ENCODE measurements at regions not wholly inside any gene's neighbourhood (a gene's known extent, or its start where the extent isn't known, plus 50 kb on each side); places are given as distances from the start of the nearest gene placed in this dataset.

DNA sequence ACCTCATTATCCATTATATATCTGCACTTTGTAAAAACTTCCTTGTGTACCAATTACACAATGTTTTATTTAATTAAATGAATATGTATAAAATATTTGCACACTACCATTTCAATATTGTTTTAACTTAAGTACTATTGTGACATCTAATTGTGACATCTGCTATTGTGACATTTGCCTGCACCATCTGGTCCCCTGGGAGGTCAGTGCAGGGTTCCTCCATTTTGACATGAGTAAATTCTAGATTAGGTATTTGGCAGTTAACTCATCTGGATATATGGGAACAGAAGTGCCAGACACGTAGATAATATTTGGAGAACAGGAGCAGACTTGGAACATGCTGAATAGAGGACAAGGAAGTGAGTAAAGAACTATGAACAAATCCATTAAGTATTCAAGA is 332.1 kb downstream of the VGLL3 start:
- no peak overlapping the region for H3K4me3 ChIP-seq
- no peak for DNase-seq
- H3K27me3 ChIP-seq = no peaks in the 10 kb centered on the region
- H3K36me3 ChIP-seq = no peaks in the 10 kb centered on the region
- no peaks in the 10 kb centered on the region for H3K9me3 ChIP-seq

- no peak overlapping the region for H3K4me3 ChIP-seq
- no peak for DNase-seq
- H3K27me3 ChIP-seq = no peaks in the 10 kb centered on the region
- H3K9me3 ChIP-seq = no peaks in the 10 kb centered on the region
- H3K36me3 ChIP-seq = no peaks in the 10 kb centered on the region
Measured at GRCh38 chr3:86654806-86655460, 336.0 kb downstream of the VGLL3 start.

- no peaks in the 10 kb centered on the region for H3K9me3 ChIP-seq
- DNase-seq = no peak
- H3K36me3 ChIP-seq = no peaks in the 10 kb centered on the region
- H3K4me3 ChIP-seq = no peak overlapping the region
- H3K27me3 ChIP-seq = no peaks in the 10 kb centered on the region
Measured at GRCh38 chr3:86653661-86654205, 337.2 kb downstream of the VGLL3 start.

- no peak overlapping the region for H3K4me3 ChIP-seq
- H3K36me3 ChIP-seq = no peaks in the 10 kb centered on the region
- no peaks in the 10 kb centered on the region for H3K9me3 ChIP-seq
- DNase-seq = no peak
- no peaks in the 10 kb centered on the region for H3K27me3 ChIP-seq
Measured at GRCh38 chr3:86648087-86648486, 342.9 kb downstream of the VGLL3 start.

GRCh38 chr3:86645756-86646155 is 345.2 kb downstream of the VGLL3 start:
- DNase-seq = no peak
- H3K36me3 ChIP-seq = no peaks in the 10 kb centered on the region
- H3K9me3 ChIP-seq = no peaks in the 10 kb centered on the region
- H3K27me3 ChIP-seq = no peaks in the 10 kb centered on the region
- H3K4me3 ChIP-seq = no peak overlapping the region

GRCh38 chr3:86634361-86634760 is 356.6 kb downstream of the VGLL3 start:
- no peaks in the 10 kb centered on the region for H3K36me3 ChIP-seq
- H3K27me3 ChIP-seq = no peaks in the 10 kb centered on the region
- no peaks in the 10 kb centered on the region for H3K9me3 ChIP-seq
- H3K4me3 ChIP-seq = no peak overlapping the region
- DNase-seq = no peak

DNA sequence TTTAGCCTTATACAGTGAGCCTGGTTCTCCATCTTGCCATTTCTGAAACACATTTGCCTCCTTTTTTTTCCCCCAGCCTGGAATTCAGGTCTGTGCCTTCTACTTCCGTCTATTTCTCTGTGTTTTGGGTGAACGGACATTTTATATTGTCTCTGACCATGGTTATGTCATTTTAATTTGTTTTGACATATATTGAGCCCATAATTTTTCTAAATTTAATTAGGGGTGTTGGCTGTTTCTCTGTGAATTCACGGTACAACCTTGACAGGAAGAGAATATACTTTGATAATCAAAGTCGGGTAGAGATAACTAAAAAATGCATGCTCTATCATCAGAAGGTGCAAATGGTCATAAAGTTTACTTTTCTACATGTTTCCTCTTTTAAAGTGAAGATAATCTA is 361.4 kb downstream of the VGLL3 start:
- Histone ChIP-seq H3K27me3 (no peaks in the 10 kb centered on the region), H3K36me3 (no peaks in the 10 kb centered on the region), H3K9me3 (no peaks in the 10 kb centered on the region), H3K4me3 (no peak overlapping the region)
- DNase-seq = no peak

DNA sequence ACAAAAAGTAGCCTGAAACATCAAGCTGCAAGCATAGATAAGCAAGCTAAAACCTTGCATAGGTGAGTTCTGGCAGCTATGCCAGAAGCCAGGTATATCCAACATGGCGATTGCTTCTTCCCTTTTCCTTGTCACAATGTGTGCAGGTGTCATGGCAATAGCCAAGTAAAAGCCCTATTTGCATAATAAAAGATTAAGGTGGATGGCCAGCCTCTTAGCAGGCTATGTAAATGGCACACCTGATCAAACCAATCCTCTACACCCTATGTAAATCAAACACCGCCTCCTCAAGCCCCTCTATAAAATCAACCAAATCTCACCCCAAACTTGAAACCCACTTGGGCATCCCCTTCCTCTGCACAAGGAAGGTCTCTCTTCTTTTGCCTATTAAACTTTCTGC is 366.8 kb downstream of the VGLL3 start:
- no peak overlapping the region for H3K4me3 ChIP-seq
- no peak for DNase-seq
- H3K9me3 ChIP-seq = no peaks in the 10 kb centered on the region
- H3K27me3 ChIP-seq = no peaks in the 10 kb centered on the region
- no peaks in the 10 kb centered on the region for H3K36me3 ChIP-seq

DNA sequence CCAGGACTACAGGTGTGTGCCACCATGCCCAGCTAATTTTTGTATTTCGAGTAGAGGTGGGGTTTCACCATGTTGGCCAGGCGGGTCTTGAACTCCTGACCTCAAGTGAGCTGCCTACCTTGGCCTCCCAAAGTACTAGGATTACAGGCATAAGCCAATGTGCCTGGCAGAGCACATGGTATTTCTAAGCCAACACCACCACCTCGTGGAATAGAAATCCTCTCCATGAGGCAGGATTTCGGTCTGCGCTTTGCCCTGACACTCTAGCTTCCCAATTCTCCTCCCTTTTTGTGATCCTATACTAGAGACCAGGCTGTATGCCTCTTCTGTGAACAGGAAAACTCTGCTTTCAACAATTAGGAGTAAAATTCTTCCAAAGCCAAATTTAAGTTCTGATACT is 372.2 kb downstream of the VGLL3 start:
- Histone ChIP-seq H3K9me3 (no peaks in the 10 kb centered on the region), H3K36me3 (no peaks in the 10 kb centered on the region)
- DNase-seq = no peak

DNA sequence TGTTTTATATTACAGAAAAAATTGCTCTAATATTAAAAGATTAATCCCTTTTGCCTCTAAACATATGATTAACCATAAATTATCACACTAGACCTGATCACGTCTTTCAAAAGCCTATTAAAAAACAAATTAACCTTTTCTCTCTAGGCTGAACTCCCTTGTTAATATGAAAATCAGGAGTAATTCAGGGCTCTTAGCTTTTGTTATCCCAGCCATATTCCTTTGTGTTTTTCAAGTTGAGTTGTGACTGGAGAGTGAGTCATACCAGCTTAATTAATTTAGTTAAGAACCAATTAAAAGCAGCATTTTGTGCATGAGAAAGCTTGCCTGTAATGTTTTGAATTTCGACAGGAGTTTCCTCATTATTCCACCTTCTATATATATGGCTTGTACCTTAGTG is 385.8 kb downstream of the VGLL3 start:
- DNase-seq = no peak
- H3K4me3 ChIP-seq = no peak overlapping the region
- no peaks in the 10 kb centered on the region for H3K9me3 ChIP-seq
- H3K36me3 ChIP-seq = no peaks in the 10 kb centered on the region
- H3K27me3 ChIP-seq = no peaks in the 10 kb centered on the region

More for the DNA sequence above, 372.2 kb downstream of the VGLL3 start:
- Histone ChIP-seq H3K27me3 (no peaks in the 10 kb centered on the region), H3K4me3 (no peak overlapping the region)

- no peak overlapping the region for H3K4me3 ChIP-seq
- H3K36me3 ChIP-seq = no peaks in the 10 kb centered on the region
- H3K27me3 ChIP-seq = no peaks in the 10 kb centered on the region
- H3K9me3 ChIP-seq = no peaks in the 10 kb centered on the region
- no peak for DNase-seq
Measured at GRCh38 chr3:86595696-86596095, 395.3 kb downstream of the VGLL3 start.

GRCh38 chr3:86594838-86595237 is 396.1 kb downstream of the VGLL3 start:
- Histone ChIP-seq H3K4me3 (no peak overlapping the region), H3K9me3 (no peaks in the 10 kb centered on the region), H3K36me3 (no peaks in the 10 kb centered on the region), H3K27me3 (no peaks in the 10 kb centered on the region)
- DNase-seq = no peak

GRCh38 chr3:86578071-86578470 is 412.9 kb downstream of the VGLL3 start:
- H3K4me3 ChIP-seq = no peak overlapping the region
- no peaks in the 10 kb centered on the region for H3K36me3 ChIP-seq
- no peak for DNase-seq
- H3K9me3 ChIP-seq = no peaks in the 10 kb centered on the region
- no peaks in the 10 kb centered on the region for H3K27me3 ChIP-seq

DNA sequence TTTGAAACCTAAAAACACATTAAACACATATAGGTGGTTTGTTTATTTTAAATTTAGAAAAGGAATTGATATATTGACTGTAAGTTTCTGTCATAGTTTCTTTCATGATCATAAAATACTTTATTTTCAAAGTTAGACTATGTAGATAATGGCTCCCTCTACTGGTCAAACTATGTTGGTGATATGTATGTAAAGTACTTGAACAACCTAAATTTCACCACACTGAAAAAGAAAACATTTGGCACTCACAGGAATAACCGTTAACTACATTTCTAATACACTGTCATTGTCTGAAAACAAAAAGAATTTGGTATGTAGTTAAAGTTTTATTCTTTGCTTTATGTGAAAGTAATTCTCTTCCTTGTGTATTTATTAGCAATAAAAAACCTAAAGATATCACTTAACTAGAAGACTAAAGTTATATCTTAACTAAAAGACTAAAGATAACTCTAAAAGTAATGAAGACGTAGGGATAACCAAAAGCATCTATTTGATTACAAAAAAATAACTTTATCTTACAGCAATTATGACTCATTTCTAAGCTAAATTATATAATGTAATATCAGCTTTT is 427.5 kb downstream of the VGLL3 start:
- no peaks in the 10 kb centered on the region for H3K36me3 ChIP-seq
- no peak for DNase-seq
- H3K4me3 ChIP-seq = no peak overlapping the region
- H3K27me3 ChIP-seq = no peaks in the 10 kb centered on the region
- no peaks in the 10 kb centered on the region for H3K9me3 ChIP-seq

GRCh38 chr3:86562090-86562489 is 428.9 kb downstream of the VGLL3 start:
- no peak for DNase-seq

GRCh38 chr3:86561215-86561614 is 429.7 kb downstream of the VGLL3 start:
- no peak for DNase-seq
- H3K4me3 ChIP-seq = no peak overlapping the region
- no peaks in the 10 kb centered on the region for H3K9me3 ChIP-seq
- H3K27me3 ChIP-seq = no peaks in the 10 kb centered on the region
- H3K36me3 ChIP-seq = no peaks in the 10 kb centered on the region

More at GRCh38 chr3:86562090-86562489, 428.9 kb downstream of the VGLL3 start:
- H3K4me3 ChIP-seq = no peak overlapping the region
- no peaks in the 10 kb centered on the region for H3K9me3 ChIP-seq
- H3K27me3 ChIP-seq = no peaks in the 10 kb centered on the region
- H3K36me3 ChIP-seq = no peaks in the 10 kb centered on the region

GRCh38 chr3:86554383-86554782 is 436.6 kb downstream of the VGLL3 start:
- H3K27me3 ChIP-seq = no peaks in the 10 kb centered on the region
- H3K9me3 ChIP-seq = no peaks in the 10 kb centered on the region
- DNase-seq = no peak
- H3K36me3 ChIP-seq = no peaks in the 10 kb centered on the region
- no peak overlapping the region for H3K4me3 ChIP-seq

DNA sequence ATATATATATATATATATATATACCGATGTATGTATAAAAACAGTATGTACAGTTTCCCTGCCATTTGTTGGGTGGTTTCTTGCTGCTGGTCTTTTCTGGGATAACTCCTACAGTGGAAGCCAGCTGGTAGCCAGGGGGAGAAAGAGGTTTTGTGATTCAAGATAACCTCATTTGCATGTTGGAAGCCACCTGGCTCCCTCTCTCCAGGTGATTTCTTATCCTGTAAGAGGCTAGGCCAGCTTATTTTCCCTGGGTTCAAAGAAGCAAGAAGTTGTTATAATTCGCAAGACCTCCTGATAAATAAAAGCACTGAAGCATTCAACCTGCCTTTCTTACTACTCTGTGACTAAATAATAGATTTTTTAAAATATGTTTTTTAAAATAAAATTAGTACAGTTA is 443.3 kb downstream of the VGLL3 start:
- H3K27me3 ChIP-seq = no peaks in the 10 kb centered on the region
- no peak for DNase-seq
- no peaks in the 10 kb centered on the region for H3K36me3 ChIP-seq
- H3K4me3 ChIP-seq = no peak overlapping the region
- no peaks in the 10 kb centered on the region for H3K9me3 ChIP-seq

All from MG63 (cell line).